Suprapubic skin (tissue), 4 donors: ENCODE measurements at regions not wholly inside any gene's neighbourhood (a gene's known extent, or its start where the extent isn't known, plus 50 kb on each side); places are given as distances from the start of the nearest gene placed in this dataset.

Source experiments
- DNase-seq, 2 donors: peaks; one replicate each; pipeline ENCODE4 v3.0.0-alpha.2; 2019; ENCODE audit warnings: low spot score in 2 of 2
- H3K27ac ChIP-seq: fragments of 200-600 bp; sonication (generic); one replicate; pipeline ENCODE4 v1.5.1; 2019
- H3K27me3 ChIP-seq: fragments of 200-600 bp; sonication (generic); one replicate; pipeline ENCODE4 v1.5.1; 2019
- H3K36me3 ChIP-seq: fragments of 200-600 bp; sonication (generic); one replicate; pipeline ENCODE4 v1.5.1; 2019
- H3K4me1 ChIP-seq: fragments of 200-600 bp; sonication (generic); one replicate; pipeline ENCODE4 v1.5.1; 2019
- H3K4me3 ChIP-seq: fragments of 200-600 bp; sonication (generic); one replicate; pipeline ENCODE4 v1.5.1; 2019; ENCODE audit warnings: mild to moderate bottlenecking
- H3K9me3 ChIP-seq: fragments of 200-600 bp; sonication (generic); one replicate; pipeline ENCODE4 v1.5.1; 2019
- EP300 ChIP-seq: sonication (generic); formaldehyde crosslinking; IDR thresholded peaks from one replicate; pipeline ENCODE4 v1.6.1; 2017; ENCODE audit warnings: antibody characterized with exemption
- POLR2A ChIP-seq, 2 donors: fragments of 450-650 bp; IDR thresholded peaks; one replicate each; pipeline ENCODE4 v1.6.1; 2017; ENCODE audit warnings: antibody characterized with exemption in 2 of 2, mild to moderate bottlenecking in 2 of 2, moderate library complexity in 2 of 2
- POLR2AphosphoS5 ChIP-seq, 3 donors: sonication (generic); formaldehyde crosslinking; IDR thresholded peaks; one replicate each; pipeline ENCODE4 v1.6.1; 2017; ENCODE audit warnings: antibody characterized with exemption in 3 of 3
- WGBS: methylation state at CpG from one replicate; pipeline ENCODE4 v1.1.5; 2018; 5-methylcytosine and 5-hydroxymethylcytosine counted together
- TF ChIP-seq, protein P1 (sequence below), 2 donors: fragments of 200-600 bp in 1 of 2; fragments of 450-650 bp in 1 of 2; sonication (generic) in 1 of 2; IDR thresholded peaks; one replicate each; pipeline ENCODE4 v1.5.1; 2016 to 2019; ENCODE audit warnings: antibody characterized with exemption in 2 of 2, mild to moderate bottlenecking in 1 of 2, moderate library complexity in 1 of 2

DNA sequence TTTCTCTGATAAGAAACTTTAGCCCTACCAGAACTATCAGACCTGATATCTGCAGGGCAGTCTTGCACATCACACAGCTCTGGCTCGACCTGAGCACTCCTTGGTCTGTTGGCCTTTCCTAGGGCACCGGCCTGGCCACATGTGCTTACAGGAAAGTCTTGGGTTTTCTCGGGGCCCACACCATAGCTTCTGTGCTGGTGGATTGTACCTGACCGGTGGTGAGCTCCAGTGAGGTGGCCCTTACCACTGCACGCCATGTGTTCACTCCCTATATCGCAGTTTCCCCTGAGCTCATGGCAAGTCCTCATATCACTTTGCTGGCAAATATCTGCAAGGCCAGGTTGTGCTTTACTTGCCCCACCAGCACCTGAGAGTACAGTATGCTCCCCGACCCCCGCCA, 2637.4 kb downstream of the ARAP2 start:
- no peak overlapping the region for H3K4me3 ChIP-seq
- H3K27me3 ChIP-seq = no peaks in the 10 kb centered on the region
- WGBS = 92% methylated on average over 8 of the region's 8 CpGs
- H3K27ac ChIP-seq = no peak overlapping the region
- DNase-seq = no peak
- H3K4me1 ChIP-seq = no peaks in the 10 kb centered on the region
- no peak for TF ChIP-seq EP300
- TF ChIP-seq, protein P1, sequence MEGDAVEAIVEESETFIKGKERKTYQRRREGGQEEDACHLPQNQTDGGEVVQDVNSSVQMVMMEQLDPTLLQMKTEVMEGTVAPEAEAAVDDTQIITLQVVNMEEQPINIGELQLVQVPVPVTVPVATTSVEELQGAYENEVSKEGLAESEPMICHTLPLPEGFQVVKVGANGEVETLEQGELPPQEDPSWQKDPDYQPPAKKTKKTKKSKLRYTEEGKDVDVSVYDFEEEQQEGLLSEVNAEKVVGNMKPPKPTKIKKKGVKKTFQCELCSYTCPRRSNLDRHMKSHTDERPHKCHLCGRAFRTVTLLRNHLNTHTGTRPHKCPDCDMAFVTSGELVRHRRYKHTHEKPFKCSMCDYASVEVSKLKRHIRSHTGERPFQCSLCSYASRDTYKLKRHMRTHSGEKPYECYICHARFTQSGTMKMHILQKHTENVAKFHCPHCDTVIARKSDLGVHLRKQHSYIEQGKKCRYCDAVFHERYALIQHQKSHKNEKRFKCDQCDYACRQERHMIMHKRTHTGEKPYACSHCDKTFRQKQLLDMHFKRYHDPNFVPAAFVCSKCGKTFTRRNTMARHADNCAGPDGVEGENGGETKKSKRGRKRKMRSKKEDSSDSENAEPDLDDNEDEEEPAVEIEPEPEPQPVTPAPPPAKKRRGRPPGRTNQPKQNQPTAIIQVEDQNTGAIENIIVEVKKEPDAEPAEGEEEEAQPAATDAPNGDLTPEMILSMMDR (IDR thresholded peaks at IDR 0.05) = no peak
- no peak for TF ChIP-seq POLR2AphosphoS5 (IDR thresholded peaks at IDR 0.05)
- TF ChIP-seq POLR2A (IDR thresholded peaks at IDR 0.05) = no peak
- H3K36me3 ChIP-seq = no peaks in the 10 kb centered on the region
- peaks cover 19% of the 10 kb centered on the region for H3K9me3 ChIP-seq

DNA sequence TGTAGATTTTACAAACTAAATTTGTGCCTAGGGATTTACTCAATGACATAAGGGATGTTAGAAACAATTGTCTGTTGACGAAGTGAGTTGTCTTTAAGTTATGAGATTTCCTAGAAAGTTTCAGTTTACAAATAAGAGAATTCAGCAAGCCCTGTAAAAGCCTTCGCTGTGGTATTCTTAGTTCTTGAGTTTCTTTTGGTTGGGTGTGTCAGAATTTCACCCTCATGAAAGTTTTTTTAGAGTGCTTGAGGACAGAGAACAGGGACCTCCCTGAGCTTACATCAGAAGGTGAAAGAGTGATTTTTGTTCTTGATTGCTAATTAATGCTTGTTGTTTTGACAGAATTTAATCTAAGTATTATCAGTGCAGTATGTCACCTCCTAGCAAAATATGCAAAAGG, 2628.2 kb downstream of the ARAP2 start:
- DNase-seq = no peak
- TF ChIP-seq POLR2A (IDR thresholded peaks at IDR 0.05) (no peak), EP300 (no peak), POLR2AphosphoS5 (IDR thresholded peaks at IDR 0.05) (no peak)
- TF ChIP-seq, protein P1 (IDR thresholded peaks at IDR 0.05) = no peak
- no peaks in the 10 kb centered on the region for H3K4me1 ChIP-seq
- 64% methylated on average over 2 of the region's 2 CpGs for WGBS
- no peaks in the 10 kb centered on the region for H3K36me3 ChIP-seq
- H3K4me3 ChIP-seq = no peak overlapping the region
- H3K27ac ChIP-seq = no peak overlapping the region
- H3K9me3 ChIP-seq = peaks cover under 1% of the 10 kb centered on the region
- no peaks in the 10 kb centered on the region for H3K27me3 ChIP-seq

DNA sequence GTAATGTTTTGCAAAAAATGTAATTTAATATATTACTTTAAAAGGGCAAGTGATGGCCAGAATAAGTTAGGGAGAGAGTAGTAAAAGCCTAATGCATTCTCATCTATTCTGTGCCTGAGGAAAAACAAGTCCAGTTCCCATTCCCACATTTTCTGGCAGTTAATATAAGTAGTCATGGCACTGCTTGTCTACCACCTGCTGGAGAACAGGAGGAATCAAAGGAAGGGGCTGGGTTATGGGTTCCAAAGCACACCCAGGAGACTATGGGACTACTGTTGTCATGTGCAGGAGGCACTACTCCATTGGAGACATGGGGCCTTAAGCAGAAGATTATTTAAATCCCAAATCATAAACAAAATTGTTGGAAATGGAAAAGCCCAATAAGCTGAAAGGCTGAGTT, 2618.6 kb downstream of the ARAP2 start:
- Histone ChIP-seq H3K4me1 (no peaks in the 10 kb centered on the region), H3K36me3 (no peaks in the 10 kb centered on the region), H3K27me3 (no peaks in the 10 kb centered on the region), H3K9me3 (no peaks in the 10 kb centered on the region), H3K4me3 (no peak overlapping the region), H3K27ac (no peak overlapping the region)
- TF ChIP-seq POLR2A (IDR thresholded peaks at IDR 0.05) (no peak), EP300 (no peak), POLR2AphosphoS5 (IDR thresholded peaks at IDR 0.05) (no peak)
- TF ChIP-seq, protein P1 (IDR thresholded peaks at IDR 0.05) = no peak
- DNase-seq = no peak

DNA sequence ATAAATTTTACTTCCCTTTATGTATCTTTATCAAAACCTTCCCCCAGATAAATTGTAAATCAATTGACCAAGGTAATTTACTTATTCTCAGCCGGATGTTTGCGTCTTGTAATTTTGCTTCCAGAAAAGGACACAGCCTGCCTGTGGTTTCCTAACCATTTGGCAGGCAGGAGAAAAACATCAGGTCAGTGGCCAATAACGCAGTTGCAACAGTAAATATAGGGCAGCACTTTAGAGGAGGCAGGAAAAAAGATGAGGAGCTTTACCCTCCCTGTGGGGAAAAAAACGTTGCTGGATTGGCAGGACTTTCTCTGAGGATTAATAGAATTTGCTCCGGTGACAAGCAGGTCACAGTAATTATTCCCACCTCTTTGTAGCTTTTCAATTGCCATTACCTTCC, 2618.1 kb downstream of the ARAP2 start:
- no peak overlapping the region for H3K27ac ChIP-seq

DNA sequence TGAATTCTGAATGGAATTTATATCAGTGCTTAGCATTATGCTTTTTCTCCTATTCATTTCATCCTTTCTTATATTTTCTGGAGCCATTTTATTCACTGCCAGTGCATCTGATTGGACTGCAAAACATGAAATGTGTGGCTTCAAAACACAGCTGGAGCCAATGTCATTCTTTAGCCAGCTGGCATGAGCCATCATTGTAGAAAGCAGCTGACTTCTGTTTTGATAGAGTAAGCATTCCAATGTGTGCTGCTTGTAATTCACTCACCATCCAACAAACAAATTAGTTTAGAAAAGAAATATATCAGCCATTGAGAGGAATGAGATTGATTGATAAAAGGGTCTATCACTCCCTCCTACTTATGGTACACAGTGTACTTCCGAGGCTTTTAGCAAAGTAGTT, 2616.0 kb downstream of the ARAP2 start:
- Histone ChIP-seq H3K27me3 (no peaks in the 10 kb centered on the region), H3K9me3 (no peaks in the 10 kb centered on the region), H3K4me3 (no peak overlapping the region), H3K4me1 (no peaks in the 10 kb centered on the region), H3K36me3 (no peaks in the 10 kb centered on the region), H3K27ac (no peak overlapping the region)
- no peak for TF ChIP-seq EP300
- TF ChIP-seq POLR2A (IDR thresholded peaks at IDR 0.05) = no peak
- TF ChIP-seq POLR2AphosphoS5 (IDR thresholded peaks at IDR 0.05) = no peak
- TF ChIP-seq, protein P1 (IDR thresholded peaks at IDR 0.05) = no peak
- DNase-seq = no peak
- WGBS = 45% methylated on average over 1 of the region's 1 CpG

More for the DNA sequence above, 2618.1 kb downstream of the ARAP2 start:
- Histone ChIP-seq H3K4me1 (no peaks in the 10 kb centered on the region), H3K4me3 (no peak overlapping the region), H3K36me3 (no peaks in the 10 kb centered on the region), H3K9me3 (no peaks in the 10 kb centered on the region), H3K27me3 (no peaks in the 10 kb centered on the region)
- 46% methylated on average over 5 of the region's 5 CpGs for WGBS
- no peak for DNase-seq
- TF ChIP-seq POLR2A (IDR thresholded peaks at IDR 0.05) = no peak
- TF ChIP-seq, protein P1 (IDR thresholded peaks at IDR 0.05) = no peak
- no peak for TF ChIP-seq EP300
- no peak for TF ChIP-seq POLR2AphosphoS5 (IDR thresholded peaks at IDR 0.05)
